ENCODE measurements at regions not wholly inside any gene's neighbourhood (a gene's known extent, or its start where the extent isn't known, plus 50 kb on each side); places are given as distances from the start of the nearest gene placed in this dataset.

GRCh38 chr2:175442441-175442840 lies 260.9 kb upstream of the ATP5MC3 start:
- H3K27ac ChIP-seq (ENCODE audit: low read depth, low read length), result no peak overlapping the region
- H3K9me3 ChIP-seq (ENCODE audit: control insufficient read depth, insufficient read depth, low read length), result no peaks in the 10 kb centered on the region
- POLR2A ChIA-PET, result no interaction called here
- no peak overlapping the region for H3K4me3 ChIP-seq (ENCODE audit: low read depth, low read length)
- CTCF ChIA-PET, result interaction anchor here (0.7 kb wide), 1 partner anchor 15 kb away, joined by 3 read pairs; no protein-coding TSS in a partner anchor
- DNase-seq (ENCODE audit: low read depth, low spot score), result no peak
- H3K27me3 ChIP-seq (ENCODE audit: control insufficient read depth, insufficient read depth, low read length), result peaks cover 4% of the 10 kb centered on the region
- TF ChIP-seq CTCF (IDR thresholded peaks at IDR 0.05; ENCODE audit: low read depth, low read length), result no peak

GRCh38 chr2:175441181-175441761 lies 259.8 kb upstream of the ATP5MC3 start:
- ChIA-PET CTCF (no interaction called here), POLR2A (no interaction called here)
- no peak for TF ChIP-seq CTCF (IDR thresholded peaks at IDR 0.05; ENCODE audit: low read depth, low read length)
- Histone ChIP-seq H3K27me3 (ENCODE audit: control insufficient read depth, insufficient read depth, low read length) (peaks cover 4% of the 10 kb centered on the region), H3K27ac (ENCODE audit: low read depth, low read length) (no peak overlapping the region), H3K9me3 (ENCODE audit: control insufficient read depth, insufficient read depth, low read length) (no peaks in the 10 kb centered on the region), H3K4me3 (ENCODE audit: low read depth, low read length) (no peak overlapping the region)
- DNase-seq (ENCODE audit: low read depth, low spot score), result no peak

- Histone ChIP-seq H3K27me3 (ENCODE audit: control insufficient read depth, insufficient read depth, low read length) (peaks cover 4% of the 10 kb centered on the region), H3K27ac (ENCODE audit: low read depth, low read length) (no peak overlapping the region), H3K4me3 (ENCODE audit: low read depth, low read length) (no peak overlapping the region), H3K9me3 (ENCODE audit: control insufficient read depth, insufficient read depth, low read length) (no peaks in the 10 kb centered on the region)
- ChIA-PET CTCF (no interaction called here), POLR2A (no interaction called here)
- no peak for DNase-seq (ENCODE audit: low read depth, low spot score)
- TF ChIP-seq CTCF (IDR thresholded peaks at IDR 0.05; ENCODE audit: low read depth, low read length), result no peak
Measured at GRCh38 chr2:175439416-175439815, 257.9 kb upstream of the ATP5MC3 start.

- Histone ChIP-seq H3K4me3 (ENCODE audit: low read depth, low read length) (no peak overlapping the region), H3K27me3 (ENCODE audit: control insufficient read depth, insufficient read depth, low read length) (peaks cover 4% of the 10 kb centered on the region), H3K27ac (ENCODE audit: low read depth, low read length) (no peak overlapping the region), H3K9me3 (ENCODE audit: control insufficient read depth, insufficient read depth, low read length) (no peaks in the 10 kb centered on the region)
- no peak for TF ChIP-seq CTCF (IDR thresholded peaks at IDR 0.05; ENCODE audit: low read depth, low read length)
- POLR2A ChIA-PET, result no interaction called here
- CTCF ChIA-PET, result no interaction called here
- DNase-seq (ENCODE audit: low read depth, low spot score), result no peak
Measured at GRCh38 chr2:175437167-175437566, 255.7 kb upstream of the ATP5MC3 start.

GRCh38 chr2:175436076-175436475 lies 254.6 kb upstream of the ATP5MC3 start:
- CTCF ChIA-PET, result no interaction called here
- Histone ChIP-seq H3K9me3 (ENCODE audit: control insufficient read depth, insufficient read depth, low read length) (no peaks in the 10 kb centered on the region), H3K27ac (ENCODE audit: low read depth, low read length) (no peak overlapping the region), H3K4me3 (ENCODE audit: low read depth, low read length) (no peak overlapping the region), H3K27me3 (ENCODE audit: control insufficient read depth, insufficient read depth, low read length) (peaks cover 2% of the 10 kb centered on the region)
- POLR2A ChIA-PET, result no interaction called here
- DNase-seq (ENCODE audit: low read depth, low spot score), result no peak
- TF ChIP-seq CTCF (IDR thresholded peaks at IDR 0.05; ENCODE audit: low read depth, low read length), result no peak
